H1 (cell line): ENCODE measurements at regions not wholly inside any gene's neighbourhood (a gene's known extent, or its start where the extent isn't known, plus 50 kb on each side); places are given as distances from the start of the nearest gene placed in this dataset.
A peak's percentile ranks its signal among the peaks of the same experiment; 100 is the strongest.

Source experiments
- CTCF ChIA-PET: fragments of 300-600 bp; sonication (Branson Sonifier 250); formaldehyde crosslinking; loops from one replicate; lab custom pipeline; 2021; ENCODE audit not compliant: partially characterized antibody; lab: Charles Lee
- POLR2A ChIA-PET: fragments of 300-600 bp; sonication (Branson Sonifier 250); formaldehyde crosslinking; loops from one replicate; lab custom pipeline; 2021; ENCODE audit warnings: inconsistent platforms; ENCODE audit not compliant: partially characterized antibody; lab: Charles Lee
- DNase-seq, 2 experiments: peaks; one replicate each; pipeline versions ENCODE4 v3.0.0 to v3.0.0-alpha.2; 2010 to 2022; ENCODE audit warnings: low spot score in 2 of 2, low read depth in 1 of 2, mixed read lengths in 1 of 2
- FAIRE-seq: peaks from 2 replicates; lab custom pipeline; 2011; peaks lifted over from hg19 to GRCh38; lab: Jason Lieb, UNC
- H2AFZ ChIP-seq: 2 replicates; pipeline ENCODE4 v1.8.1; 2012; ENCODE audit warnings: low read length, inconsistent platforms
- H2AK5ac ChIP-seq: 2 replicates; pipeline ENCODE4 v1.6.1; 2013; ENCODE audit warnings: low read depth, low read length
- H2BK120ac ChIP-seq: replicated peaks from 2 replicates; pipeline ENCODE3; 2013; ENCODE audit warnings: low read depth, low read length, inconsistent platforms
- H2BK12ac ChIP-seq: 2 replicates; pipeline ENCODE4 v1.6.1; 2013; ENCODE audit warnings: low read depth, low read length
- H2BK15ac ChIP-seq: 2 replicates; pipeline ENCODE4 v1.6.1; 2013; ENCODE audit warnings: low read length
- H2BK20ac ChIP-seq: 2 replicates; pipeline ENCODE4 v1.6.1; 2013; ENCODE audit warnings: low read length
- H2BK5ac ChIP-seq: 2 replicates; pipeline ENCODE4 v1.6.1; 2013; ENCODE audit warnings: low read depth, low read length
- H3K14ac ChIP-seq: 2 replicates; pipeline ENCODE4 v1.6.1; 2013; ENCODE audit warnings: inconsistent platforms; ENCODE audit not compliant: insufficient read length
- H3K18ac ChIP-seq: 2 replicates; pipeline ENCODE4 v1.6.1; 2013; ENCODE audit warnings: low read length; ENCODE audit errors: extremely low read depth
- H3K23ac ChIP-seq: 2 replicates; pipeline ENCODE4 v1.6.1; 2013; ENCODE audit warnings: inconsistent platforms; ENCODE audit not compliant: insufficient read length
- H3K23me2 ChIP-seq: 2 replicates; pipeline ENCODE4 v1.6.1; 2013; ENCODE audit warnings: low read depth, low read length
- H3K27ac ChIP-seq: 2 replicates; pipeline ENCODE4 v1.6.1; 2011; ENCODE audit warnings: low read depth, low read length, inconsistent platforms
- H3K27me3 ChIP-seq, 4 experiments: replicated peaks in 1 of 4; 1 replicate in 1 of 4; 2 replicates in 3 of 4; pipeline versions ENCODE4 v1.6.1 to v1.8.1; 2011 to 2013; ENCODE audit warnings: low read length in 3 of 4, mild to moderate bottlenecking in 3 of 4, inconsistent platforms in 2 of 4, mixed read lengths in 2 of 4, moderate library complexity in 1 of 4; ENCODE audit not compliant: control insufficient read depth in 3 of 4, insufficient read depth in 3 of 4; ENCODE audit errors: extremely low read depth in 1 of 4
- H3K36me3 ChIP-seq, 4 experiments: 2 replicates each; pipeline versions ENCODE4 v1.6.1 to v1.8.1; 2011 to 2013; ENCODE audit warnings: mild to moderate bottlenecking in 4 of 4, low read length in 3 of 4, moderate library complexity in 2 of 4, control low read depth in 1 of 4, inconsistent platforms in 1 of 4; ENCODE audit not compliant: insufficient read depth in 4 of 4, control insufficient read depth in 2 of 4
- H3K4ac ChIP-seq: replicated peaks from 2 replicates; pipeline ENCODE3; 2013; ENCODE audit warnings: low read length, low read depth, mixed read lengths, inconsistent platforms; ENCODE audit not compliant: insufficient read length
- H3K4me1 ChIP-seq, 4 experiments: replicated peaks in 1 of 4; 1 replicate in 1 of 4; 2 replicates in 3 of 4; pipeline versions ENCODE4 v1.6.1 to v1.8.1; 2011 to 2013; ENCODE audit warnings: low read length in 3 of 4, inconsistent platforms in 2 of 4, mixed read lengths in 1 of 4; ENCODE audit not compliant: insufficient read depth in 4 of 4, control insufficient read depth in 3 of 4
- H3K4me2 ChIP-seq, 2 experiments: 2 replicates each; pipeline versions ENCODE4 v1.6.1 to v1.8.1; 2011 to 2013; ENCODE audit warnings: low read depth in 2 of 2, low read length in 2 of 2, control low read depth in 1 of 2, inconsistent platforms in 1 of 2, mild to moderate bottlenecking in 1 of 2; ENCODE audit not compliant: insufficient read depth in 1 of 2
- H3K4me3 ChIP-seq, 4 experiments: fragments of 200-600, 300-600 bp in 1 of 4; sonication (generic), shearing (Covaris generic), sonication (Bioruptor Twin) in 1 of 4; 2 replicates each; pipeline versions ENCODE4 v1.5.1 to v1.8.1; 2011 to 2016; ENCODE audit warnings: low read length in 4 of 4, low read depth in 3 of 4, control low read depth in 2 of 4, inconsistent platforms in 2 of 4, mild to moderate bottlenecking in 2 of 4, mixed read lengths in 1 of 4, moderate library complexity in 1 of 4; ENCODE audit not compliant: insufficient read depth in 2 of 4; ENCODE audit errors: extremely low read depth in 1 of 4
- H3K56ac ChIP-seq: replicated peaks from 2 replicates; pipeline ENCODE3; 2013; ENCODE audit warnings: low read depth, mild to moderate bottlenecking, mixed read lengths, low read length, inconsistent platforms; ENCODE audit not compliant: insufficient read length
- H3K79me1 ChIP-seq: 2 replicates; pipeline ENCODE4 v1.6.1; 2013; ENCODE audit warnings: low read depth, low read length, control low read depth
- H3K79me2 ChIP-seq, 2 experiments: 2 replicates each; pipeline versions ENCODE4 v1.6.1 to v1.8.1; 2012 to 2013; ENCODE audit warnings: low read length in 2 of 2, mild to moderate bottlenecking in 2 of 2, inconsistent platforms in 1 of 2; ENCODE audit not compliant: insufficient read depth in 2 of 2, control insufficient read depth in 1 of 2
- H3K9ac ChIP-seq, 4 experiments: replicated peaks in 1 of 4; 1 replicate in 1 of 4; 2 replicates in 3 of 4; pipeline versions ENCODE4 v1.6.1 to v1.8.1; 2011 to 2013; ENCODE audit warnings: low read depth in 3 of 4, low read length in 3 of 4, control low read depth in 2 of 4, mild to moderate bottlenecking in 2 of 4, moderate library complexity in 2 of 4, inconsistent platforms in 1 of 4; ENCODE audit errors: extremely low read depth in 1 of 4
- H3K9me3 ChIP-seq, 2 experiments: 2 replicates each; pipeline versions ENCODE4 v1.6.1 to v1.8.1; 2012 to 2013; ENCODE audit warnings: mild to moderate bottlenecking in 2 of 2, moderate library complexity in 2 of 2, control low read depth in 1 of 2, inconsistent platforms in 1 of 2, low read depth in 1 of 2, low read length in 1 of 2, mixed read lengths in 1 of 2; ENCODE audit not compliant: insufficient read depth in 2 of 2
- H4K20me1 ChIP-seq, 2 experiments: replicated peaks in 1 of 2; 2 replicates each; pipeline versions ENCODE3 to v1.8.1; 2011 to 2013; ENCODE audit warnings: inconsistent platforms in 2 of 2, low read length in 2 of 2, mild to moderate bottlenecking in 1 of 2; ENCODE audit not compliant: insufficient read depth in 2 of 2, control insufficient read depth in 1 of 2
- H4K5ac ChIP-seq: 2 replicates; pipeline ENCODE4 v1.6.1; 2013; ENCODE audit warnings: low read length, low read depth, mixed read lengths, inconsistent platforms; ENCODE audit not compliant: insufficient read length
- H4K8ac ChIP-seq: 2 replicates; pipeline ENCODE4 v1.8.0; 2013; ENCODE audit warnings: mild to moderate bottlenecking, moderate library complexity, low read length, inconsistent platforms; ENCODE audit not compliant: insufficient read depth; ENCODE audit errors: extremely low read depth
- H4K91ac ChIP-seq: replicated peaks from 2 replicates; pipeline ENCODE3; 2013; ENCODE audit warnings: low read length, mixed read lengths, inconsistent platforms; ENCODE audit not compliant: insufficient read length
- ASH2L ChIP-seq: fragments of 200-600, 300-600 bp; sonication (generic); IDR thresholded peaks from one replicate; pipeline ENCODE4 v1.7.1; 2017; ENCODE audit warnings: low read length
- ATF2 ChIP-seq: IDR thresholded peaks from 2 replicates; pipeline ENCODE4 v1.6.1; 2012; ENCODE audit warnings: low read length, inconsistent platforms
- BACH1 ChIP-seq: IDR thresholded peaks from 2 replicates; pipeline ENCODE4 v1.6.1; 2012; ENCODE audit warnings: low read length, improper control_type of control experiment
- GABPA ChIP-seq: IDR thresholded peaks from 2 replicates; pipeline ENCODE4 v1.6.1; 2011; ENCODE audit warnings: mild to moderate bottlenecking, low read length, moderate library complexity, borderline replicate concordance; ENCODE audit not compliant: insufficient read depth
- JUND ChIP-seq: IDR thresholded peaks from 2 replicates; pipeline ENCODE4 v1.6.1; 2011; ENCODE audit warnings: mild to moderate bottlenecking, improper control_type of control experiment, low read length
- KDM1A ChIP-seq: fragments of 200-600, 300-600 bp; sonication (generic); IDR thresholded peaks from 2 replicates; pipeline ENCODE4 v1.7.1; 2016; ENCODE audit warnings: mild to moderate bottlenecking, low read length, borderline replicate concordance
- MAX ChIP-seq: IDR thresholded peaks from 2 replicates; pipeline ENCODE4 v1.6.1; 2012; ENCODE audit warnings: inconsistent platforms
- NRF1 ChIP-seq: IDR thresholded peaks from 2 replicates; pipeline ENCODE4 v1.6.1; 2011; ENCODE audit warnings: mild to moderate bottlenecking, low read depth, low read length, improper control_type of control experiment
- RBBP5 ChIP-seq: IDR thresholded peaks from 2 replicates; pipeline ENCODE4 v1.7.1; 2012; ENCODE audit warnings: low read depth, mild to moderate bottlenecking, inconsistent platforms, low read length, moderate library complexity, borderline replicate concordance
- SAP30 ChIP-seq: fragments of 300-600 bp; sonication (generic); IDR thresholded peaks from 2 replicates; pipeline ENCODE4 v1.7.1; 2012; ENCODE audit warnings: low read length, moderate library complexity, mild to moderate bottlenecking, inconsistent platforms; ENCODE audit not compliant: insufficient read depth, insufficient replicate concordance
- SIN3A ChIP-seq, 2 experiments: IDR thresholded peaks in 1 of 2; conservative IDR thresholded peaks in 1 of 2; 2 replicates each; pipeline ENCODE4 v1.6.1; 2011 to 2012; ENCODE audit warnings: low read length in 2 of 2, improper control_type of control experiment in 1 of 2, low read depth in 1 of 2, mild to moderate bottlenecking in 1 of 2
- SP4 ChIP-seq: IDR thresholded peaks from 2 replicates; pipeline ENCODE4 v1.6.1; 2012; ENCODE audit warnings: low read length, inconsistent platforms
- TAF7 ChIP-seq: optimal IDR thresholded peaks from 2 replicates; pipeline ENCODE3; 2011; ENCODE audit warnings: low read depth, mild to moderate bottlenecking, inconsistent platforms, low read length, moderate library complexity, borderline replicate concordance
- WGBS, 2 experiments: shearing (Covaris generic) in 1 of 2; methylation state at CpG; one replicate each; pipeline versions ENCODE4 v1.1.6 to v1.1.7; 2013 to 2015; ENCODE audit warnings: low lambda C conversion rate in 2 of 2, mixed read lengths in 2 of 2, inconsistent platforms in 1 of 2, low coverage in 1 of 2, missing lambda C conversion rate in 1 of 2; ENCODE audit not compliant: insufficient replicate concordance in 2 of 2, insufficient coverage in 1 of 2, insufficient read length in 1 of 2; ENCODE audit errors: extremely low coverage in 1 of 2, missing lambda C conversion rate in 1 of 2; 5-methylcytosine and 5-hydroxymethylcytosine counted together

GRCh38 chr10:18984531-18984930, 64.1 kb upstream of the MALRD1 start:
- Histone ChIP-seq H3K4me2 (no peak overlapping the region), H2AFZ (peak overlapping the region; percentile 94; the same call in 1 of the 2 replicates), H4K20me1 (no peaks in the 10 kb centered on the region), H3K79me1 (no peaks in the 10 kb centered on the region), H2BK5ac (no peak overlapping the region), H3K56ac (no peak overlapping the region), H3K23me2 (no peaks in the 10 kb centered on the region), H2AK5ac (no peak overlapping the region), H3K4me1 (no peaks in the 10 kb centered on the region), H3K9me3 (peaks cover 8 to 9% of the 10 kb centered on the region in 2 experiments; a peak in 1 of 4 replicates), H2BK20ac (no peak overlapping the region), H4K8ac (no peak overlapping the region), H4K91ac (no peak overlapping the region), H3K27ac (no peak overlapping the region), H2BK12ac (no peak overlapping the region), H4K5ac (no peak overlapping the region), H3K27me3 (no peaks in the 10 kb centered on the region), H3K4ac (no peak overlapping the region), H3K4me3 (no peak overlapping the region), H3K9ac (no peak overlapping the region), H3K14ac (no peak overlapping the region), H2BK15ac (no peak overlapping the region), H3K36me3 (no peaks in the 10 kb centered on the region), H2BK120ac (no peak overlapping the region), H3K18ac (no peak overlapping the region), H3K79me2 (no peaks in the 10 kb centered on the region), H3K23ac (no peak overlapping the region)
- DNase-seq = no peak
- CTCF ChIA-PET = interaction anchor here (0.6 to 1.1 kb wide), 4 partner anchors 147 to 585 kb away, joined by 3 read pairs; no protein-coding TSS in a partner anchor
- POLR2A ChIA-PET = no interaction called here
- no peak for FAIRE-seq
- WGBS, 2 experiments = 95% methylated on average over 3 of the region's 3 CpGs; no CpG with 5 or more reads in 1 of the 2 experiments
- TF ChIP-seq GABPA (no peak), KDM1A (no peak), SIN3A (conservative IDR thresholded peaks at IDR 0.05 in 1 of 2, IDR thresholded peaks at IDR 0.05 in 1 of 2; ENCODE audit: low read depth in 1 of 2, low read length in 2 of 2) (no peak), SP4 (no peak), NRF1 (no peak), MAX (no peak), ATF2 (no peak), TAF7 (no peak), SAP30 (no peak), ASH2L (no peak), BACH1 (no peak), JUND (no peak), RBBP5 (no peak)
